ENCODE measurements at regions not wholly inside any gene's neighbourhood (a gene's known extent, or its start where the extent isn't known, plus 50 kb on each side); places are given as distances from the start of the nearest gene placed in this dataset.

GRCh38 chr1:81430236-81430938 is 370.3 kb upstream of the ADGRL2 start:
- no peak for DNase-seq

- DNase-seq: no peak
These were observed 371.7 kb upstream of the ADGRL2 start for GRCh38 chr1:81428998-81429397.

- no peak for DNase-seq
These were observed 375.9 kb upstream of the ADGRL2 start for GRCh38 chr1:81424816-81425215.

GRCh38 chr1:81424061-81424460 is 376.7 kb upstream of the ADGRL2 start:
- DNase-seq: no peak

- DNase-seq: no peak
These were observed 380.0 kb upstream of the ADGRL2 start for GRCh38 chr1:81420760-81421159.

GRCh38 chr1:81414488-81415015 is 386.2 kb upstream of the ADGRL2 start:
- peak; percentile 20 for DNase-seq

- no peak for DNase-seq
These were observed 387.8 kb upstream of the ADGRL2 start for GRCh38 chr1:81412954-81413353.

- no peak for DNase-seq
These were observed 389.8 kb upstream of the ADGRL2 start for GRCh38 chr1:81410941-81411340.

GRCh38 chr1:81410351-81410750 is 390.4 kb upstream of the ADGRL2 start:
- DNase-seq: no peak

GRCh38 chr1:81409780-81410274 is 390.9 kb upstream of the ADGRL2 start:
- DNase-seq: no peak

- no peak for DNase-seq
These were observed 391.5 kb upstream of the ADGRL2 start for GRCh38 chr1:81409262-81409661.

- no peak for DNase-seq
These were observed 392.3 kb upstream of the ADGRL2 start for GRCh38 chr1:81408419-81408818.

GRCh38 chr1:81407000-81407821 is 393.5 kb upstream of the ADGRL2 start:
- no peak for DNase-seq

GRCh38 chr1:81406292-81406999 is 394.3 kb upstream of the ADGRL2 start:
- DNase-seq: no peak

GRCh38 chr1:81398041-81398440 is 402.7 kb upstream of the ADGRL2 start:
- DNase-seq: no peak

- DNase-seq: no peak
These were observed 408.1 kb upstream of the ADGRL2 start for GRCh38 chr1:81392526-81393226.

GRCh38 chr1:81391125-81391828 is 409.5 kb upstream of the ADGRL2 start:
- no peak for DNase-seq

GRCh38 chr1:81388435-81388834 is 412.3 kb upstream of the ADGRL2 start:
- DNase-seq: no peak

- no peak for DNase-seq
These were observed 413.3 kb upstream of the ADGRL2 start for GRCh38 chr1:81387446-81387845.

- DNase-seq: no peak
These were observed 418.2 kb upstream of the ADGRL2 start for GRCh38 chr1:81382561-81382960.

GRCh38 chr1:81381881-81382280 is 418.9 kb upstream of the ADGRL2 start:
- DNase-seq: no peak

- no peak for DNase-seq
These were observed 420.3 kb upstream of the ADGRL2 start for GRCh38 chr1:81380436-81380835.

Data from midbrain (tissue), 1 donor.